Body of pancreas (tissue), 4 donors: ENCODE measurements at regions not wholly inside any gene's neighbourhood (a gene's known extent, or its start where the extent isn't known, plus 50 kb on each side); places are given as distances from the start of the nearest gene placed in this dataset.

Experiments
- ATAC-seq: fragments of 150-250 bp; one replicate; pipeline ENCODE4 v1.9.1; 2016
- DNase-seq, 4 donors: peaks; one replicate each; pipeline ENCODE4 v3.0.0-alpha.2; 2019
- H3K27ac ChIP-seq, 4 donors: fragments of 200-600 bp; sonication (generic); 1 replicate in 3 of 4; 2 replicates in 1 of 4; pipeline versions ENCODE4 v1.5.1 to v1.6.1; 2016 to 2019; ENCODE audit warnings: mild to moderate bottlenecking in 1 of 4, mixed read lengths in 1 of 4, moderate library complexity in 1 of 4
- H3K27me3 ChIP-seq, 2 donors: fragments of 200-600 bp; sonication (generic); one replicate each; pipeline ENCODE4 v1.6.0; 2016; ENCODE audit warnings: mild to moderate bottlenecking in 1 of 2
- H3K36me3 ChIP-seq, 2 donors: fragments of 200-600 bp; sonication (generic); replicated peaks in 1 of 2; 2 replicates each; pipeline ENCODE4 v1.5.1; 2016; ENCODE audit warnings: low read depth in 2 of 2; ENCODE audit not compliant: insufficient read depth in 1 of 2
- H3K4me1 ChIP-seq: fragments of 200-600 bp; sonication (generic); one replicate; pipeline ENCODE4 v1.6.0; 2016
- H3K4me3 ChIP-seq, 2 donors: fragments of 200-600 bp; sonication (generic); 1 replicate in 1 of 2; 2 replicates in 1 of 2; pipeline ENCODE4 v1.5.1; 2016 to 2019
- H3K9me3 ChIP-seq, 3 donors: fragments of 200-600 bp; sonication (generic); 1 replicate in 2 of 3; 2 replicates in 1 of 3; pipeline ENCODE4 v1.5.1; 2016
- CTCF ChIP-seq, 7 experiments: fragments of 450-650 bp in 4 of 7; fragments of 200-600 bp in 3 of 7; sonication (generic) in 3 of 7; IDR thresholded peaks; one replicate each; pipeline ENCODE4 v1.5.1; 2016 to 2019; ENCODE audit warnings: antibody characterized with exemption in 7 of 7
- POLR2A ChIP-seq, 3 donors: fragments of 450-650 bp; IDR thresholded peaks; one replicate each; pipeline ENCODE4 v1.6.1; 2016; ENCODE audit warnings: antibody characterized with exemption in 3 of 3, mild to moderate bottlenecking in 2 of 3
- WGBS, 2 donors: methylation state at CpG; one replicate each; pipeline ENCODE4 v1.1.5; 2017; 5-methylcytosine and 5-hydroxymethylcytosine counted together
- intact Hi-C: fragments of 100-400 bp; cut with DNase I; formaldehyde crosslinking; loops from one replicate; pipeline ENCODE4 v1.15.1; 2023

- intact Hi-C loops: no loop called here
- H3K4me3 ChIP-seq: no peak overlapping the region
- DNase-seq (no peak), ATAC-seq (no peak)
- H3K27me3 ChIP-seq: no peaks in the 10 kb centered on the region
- no peak overlapping the region for H3K27ac ChIP-seq
- H3K36me3 ChIP-seq: no peaks in the 10 kb centered on the region
- H3K4me1 ChIP-seq: no peaks in the 10 kb centered on the region
- WGBS, 2 donors: 67 to 84% methylated on average over 3 to 6 of the region's 6 CpGs
- TF ChIP-seq CTCF (IDR thresholded peaks at IDR 0.05) (no peak), POLR2A (IDR thresholded peaks at IDR 0.05) (no peak)
- no peaks in the 10 kb centered on the region for H3K9me3 ChIP-seq
Measured at GRCh38 chrX:15946783-15947580, 92.4 kb upstream of the AP1S2 start.

GRCh38 chrX:15943391-15943790, 88.8 kb upstream of the AP1S2 start:
- Histone ChIP-seq H3K27me3 (no peaks in the 10 kb centered on the region), H3K36me3 (no peaks in the 10 kb centered on the region), H3K9me3 (no peaks in the 10 kb centered on the region), H3K4me1 (no peaks in the 10 kb centered on the region), H3K4me3 (no peak overlapping the region), H3K27ac (no peak overlapping the region)
- 84 to 100% methylated on average over 1 to 2 of the region's 2 CpGs for WGBS, 2 donors
- DNase-seq (no peak), ATAC-seq (no peak)
- no peak for TF ChIP-seq CTCF (IDR thresholded peaks at IDR 0.05)
- TF ChIP-seq POLR2A (IDR thresholded peaks at IDR 0.05): no peak
- intact Hi-C loops: no loop called here

- Histone ChIP-seq H3K4me3 (no peak overlapping the region), H3K27me3 (no peaks in the 10 kb centered on the region), H3K27ac (no peak overlapping the region), H3K36me3 (no peaks in the 10 kb centered on the region), H3K4me1 (no peaks in the 10 kb centered on the region), H3K9me3 (no peaks in the 10 kb centered on the region)
- ATAC-seq (no peak), DNase-seq (no peak)
- no peak for TF ChIP-seq POLR2A (IDR thresholded peaks at IDR 0.05)
- TF ChIP-seq CTCF (IDR thresholded peaks at IDR 0.05): no peak
- WGBS, 2 donors: 44 to 93% methylated on average over 2 of the region's 2 CpGs
- intact Hi-C loops: no loop called here
Measured at GRCh38 chrX:15942307-15942706, 87.7 kb upstream of the AP1S2 start.

- no peaks in the 10 kb centered on the region for H3K4me1 ChIP-seq
- intact Hi-C loops: no loop called here
- no peak for ATAC-seq
- no peaks in the 10 kb centered on the region for H3K36me3 ChIP-seq
- DNase-seq: no peak
- 81 to 94% methylated on average over 2 of the region's 2 CpGs for WGBS, 2 donors
- H3K27me3 ChIP-seq: no peaks in the 10 kb centered on the region
- no peak overlapping the region for H3K4me3 ChIP-seq
- no peaks in the 10 kb centered on the region for H3K9me3 ChIP-seq
- no peak for TF ChIP-seq POLR2A (IDR thresholded peaks at IDR 0.05)
- no peak for TF ChIP-seq CTCF (IDR thresholded peaks at IDR 0.05)
- no peak overlapping the region for H3K27ac ChIP-seq
Measured at GRCh38 chrX:15939737-15940136, 85.1 kb upstream of the AP1S2 start.

GRCh38 chrX:15938072-15938471, 83.5 kb upstream of the AP1S2 start:
- WGBS, 2 donors: 67 to 73% methylated on average over 4 to 6 of the region's 6 CpGs
- no peak for DNase-seq
- no peak overlapping the region for H3K27ac ChIP-seq
- H3K36me3 ChIP-seq: no peaks in the 10 kb centered on the region
- no peak for TF ChIP-seq CTCF (IDR thresholded peaks at IDR 0.05)
- TF ChIP-seq POLR2A (IDR thresholded peaks at IDR 0.05): no peak
- H3K27me3 ChIP-seq: no peaks in the 10 kb centered on the region
- no peaks in the 10 kb centered on the region for H3K9me3 ChIP-seq
- H3K4me1 ChIP-seq: no peaks in the 10 kb centered on the region
- intact Hi-C loops: no loop called here
- ATAC-seq: no peak
- no peak overlapping the region for H3K4me3 ChIP-seq
